Sigmoid colon (tissue), 6 donors: ENCODE measurements at regions not wholly inside any gene's neighbourhood (a gene's known extent, or its start where the extent isn't known, plus 50 kb on each side); places are given as distances from the start of the nearest gene placed in this dataset.

ENCODE experiments used
- DNase-seq: peaks from one replicate; pipeline ENCODE4 v3.0.0-alpha.2; 2019
- H3K27ac ChIP-seq, 4 donors: fragments of 200-600 bp; sonication (generic); one replicate each; pipeline ENCODE4 v1.5.1; 2016 to 2019; ENCODE audit warnings: mild to moderate bottlenecking in 1 of 4
- H3K27me3 ChIP-seq, 3 donors: fragments of 200-600 bp; sonication (generic); one replicate each; pipeline ENCODE4 v1.5.1; 2019; ENCODE audit warnings: mild to moderate bottlenecking in 1 of 3
- H3K36me3 ChIP-seq, 4 donors: fragments of 200-600 bp; sonication (generic); one replicate each; pipeline ENCODE4 v1.5.1; 2016 to 2019
- H3K4me1 ChIP-seq, 4 donors: fragments of 200-600 bp; sonication (generic); one replicate each; pipeline ENCODE4 v1.5.1; 2017 to 2019
- H3K4me3 ChIP-seq, 4 donors: fragments of 200-600 bp; sonication (generic); one replicate each; pipeline ENCODE4 v1.5.1; 2017 to 2019; ENCODE audit warnings: mild to moderate bottlenecking in 2 of 4, moderate library complexity in 1 of 4
- H3K9me3 ChIP-seq, 4 donors: fragments of 200-600 bp in 3 of 4; sonication (generic) in 3 of 4; one replicate each; pipeline versions ENCODE4 v1.5.1 to v1.6.1; 2013 to 2019
- EP300 ChIP-seq, 4 donors: sonication (generic); formaldehyde crosslinking; IDR thresholded peaks; one replicate each; pipeline ENCODE4 v1.6.1; 2017; ENCODE audit warnings: antibody characterized with exemption in 4 of 4
- POLR2A ChIP-seq, 2 donors: fragments of 450-650 bp; IDR thresholded peaks; one replicate each; pipeline ENCODE4 v1.6.1; 2016; ENCODE audit warnings: antibody characterized with exemption in 2 of 2, mild to moderate bottlenecking in 2 of 2, moderate library complexity in 2 of 2
- POLR2AphosphoS5 ChIP-seq, 4 donors: sonication (generic); formaldehyde crosslinking; IDR thresholded peaks; one replicate each; pipeline ENCODE4 v1.6.1; 2017; ENCODE audit warnings: antibody characterized with exemption in 4 of 4
- WGBS, 2 donors: extraction: QIAGEN DNeasy Blood & Tissue Kit; methylation state at CpG; one replicate each; pipeline ENCODE4 v1.1.7; 2013; 5-methylcytosine and 5-hydroxymethylcytosine counted together
- intact Hi-C: fragments of 100-400 bp; cut with DNase I; formaldehyde crosslinking; loops from one replicate; pipeline ENCODE4 v1.15.1; 2023
- TF ChIP-seq, protein P1 (sequence below), 4 experiments: fragments of 450-650 bp in 3 of 4; fragments of 200-600 bp in 1 of 4; IDR thresholded peaks; one replicate each; pipeline ENCODE4 v1.5.1; 2016 to 2019; ENCODE audit warnings: antibody characterized with exemption in 4 of 4, mild to moderate bottlenecking in 3 of 4, moderate library complexity in 2 of 4
- donor health status: healthy with polysubstance abuse.
- donor health status: healthy.

DNA sequence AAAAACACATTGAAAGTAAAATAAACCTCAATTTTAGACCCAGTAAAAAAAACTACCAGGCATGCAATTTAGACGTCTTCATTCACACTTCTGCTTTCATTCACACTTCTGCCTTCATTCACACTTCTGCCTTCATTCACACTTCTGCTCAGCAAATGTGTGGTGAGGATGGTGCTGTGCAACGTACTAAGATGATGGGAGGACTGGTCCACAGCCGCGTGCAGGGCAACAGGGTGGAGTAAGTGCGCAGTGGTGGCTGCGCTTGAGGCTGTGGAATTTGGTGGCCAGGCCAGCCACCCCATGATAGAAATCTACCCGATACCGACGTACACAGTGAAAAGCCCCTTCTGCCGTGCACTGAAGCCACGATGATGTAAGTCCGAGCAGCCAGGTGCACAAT, 114.3 kb upstream of the CD93 start:
- no peak overlapping the region for H3K4me3 ChIP-seq
- DNase-seq: no peak
- H3K27ac ChIP-seq: no peak overlapping the region
- no peaks in the 10 kb centered on the region for H3K27me3 ChIP-seq
- no peaks in the 10 kb centered on the region for H3K36me3 ChIP-seq
- no peaks in the 10 kb centered on the region for H3K9me3 ChIP-seq
- peaks cover 0 to 29% (median 25%) of the 10 kb centered on the region in 4 donors for H3K4me1 ChIP-seq
- TF ChIP-seq POLR2A (IDR thresholded peaks at IDR 0.05) (no peak), EP300 (IDR thresholded peaks at IDR 0.05) (no peak), POLR2AphosphoS5 (IDR thresholded peaks at IDR 0.05) (no peak)
- TF ChIP-seq, protein P1, sequence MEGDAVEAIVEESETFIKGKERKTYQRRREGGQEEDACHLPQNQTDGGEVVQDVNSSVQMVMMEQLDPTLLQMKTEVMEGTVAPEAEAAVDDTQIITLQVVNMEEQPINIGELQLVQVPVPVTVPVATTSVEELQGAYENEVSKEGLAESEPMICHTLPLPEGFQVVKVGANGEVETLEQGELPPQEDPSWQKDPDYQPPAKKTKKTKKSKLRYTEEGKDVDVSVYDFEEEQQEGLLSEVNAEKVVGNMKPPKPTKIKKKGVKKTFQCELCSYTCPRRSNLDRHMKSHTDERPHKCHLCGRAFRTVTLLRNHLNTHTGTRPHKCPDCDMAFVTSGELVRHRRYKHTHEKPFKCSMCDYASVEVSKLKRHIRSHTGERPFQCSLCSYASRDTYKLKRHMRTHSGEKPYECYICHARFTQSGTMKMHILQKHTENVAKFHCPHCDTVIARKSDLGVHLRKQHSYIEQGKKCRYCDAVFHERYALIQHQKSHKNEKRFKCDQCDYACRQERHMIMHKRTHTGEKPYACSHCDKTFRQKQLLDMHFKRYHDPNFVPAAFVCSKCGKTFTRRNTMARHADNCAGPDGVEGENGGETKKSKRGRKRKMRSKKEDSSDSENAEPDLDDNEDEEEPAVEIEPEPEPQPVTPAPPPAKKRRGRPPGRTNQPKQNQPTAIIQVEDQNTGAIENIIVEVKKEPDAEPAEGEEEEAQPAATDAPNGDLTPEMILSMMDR (IDR thresholded peaks at IDR 0.05): no peak
- WGBS, 2 donors: 81 to 86% methylated on average over 12 of the region's 12 CpGs
- intact Hi-C loops: loop anchor here (10.0 kb wide), 1 partner anchor 154 kb away; the partner anchor contains the start of gene NXT1

DNA sequence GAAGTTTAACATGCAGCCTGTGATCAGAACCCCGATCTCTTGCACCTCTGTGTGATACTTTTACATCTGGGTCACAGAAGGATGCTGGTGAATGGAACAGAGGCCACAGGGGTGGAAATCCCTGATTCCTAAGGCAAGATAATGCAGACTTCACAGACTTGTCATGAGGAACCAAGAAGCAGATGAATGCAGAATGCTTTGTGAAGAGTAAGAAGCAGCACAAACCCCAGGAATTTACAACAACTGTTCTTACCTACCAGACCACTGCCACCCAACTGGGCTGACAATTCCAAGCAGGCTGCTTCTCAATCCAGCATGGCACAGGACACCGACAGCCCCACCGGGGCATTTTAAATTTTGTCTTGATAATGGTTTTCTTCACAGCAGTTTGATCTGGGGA, 113.2 kb upstream of the CD93 start:
- intact Hi-C loops: no loop called here
- 87 to 93% methylated on average over 3 of the region's 3 CpGs for WGBS, 2 donors

DNA sequence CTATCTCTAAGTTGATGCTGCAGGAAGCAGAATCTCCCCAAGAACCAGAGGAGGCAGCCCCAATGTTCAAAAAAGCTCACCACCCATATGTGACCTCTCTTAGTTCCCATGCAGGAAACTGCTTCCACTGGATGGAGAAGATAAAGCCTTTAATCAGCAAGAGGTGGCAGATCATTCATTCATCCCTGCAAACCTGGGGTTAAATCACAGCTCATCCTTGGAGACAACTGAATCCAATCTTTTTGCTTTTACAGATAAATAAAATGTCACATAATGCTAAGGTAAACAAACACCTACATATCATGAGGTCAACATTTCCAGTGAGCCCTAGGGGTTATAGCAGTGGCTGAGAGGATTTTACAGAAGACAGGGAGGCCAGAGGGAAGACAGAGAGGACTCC, 112.7 kb upstream of the CD93 start:
- intact Hi-C loops: no loop called here
- no peaks in the 10 kb centered on the region for H3K36me3 ChIP-seq
- no peak overlapping the region for H3K27ac ChIP-seq
- H3K27me3 ChIP-seq: no peaks in the 10 kb centered on the region
- no peaks in the 10 kb centered on the region for H3K9me3 ChIP-seq
- DNase-seq: no peak
- H3K4me1 ChIP-seq: peaks cover 0 to 14% (median 12%) of the 10 kb centered on the region in 4 donors
- H3K4me3 ChIP-seq: no peak overlapping the region
- TF ChIP-seq POLR2A (IDR thresholded peaks at IDR 0.05) (no peak), EP300 (IDR thresholded peaks at IDR 0.05) (no peak), POLR2AphosphoS5 (IDR thresholded peaks at IDR 0.05) (no peak)
- TF ChIP-seq, protein P1 (IDR thresholded peaks at IDR 0.05): no peak

More for the DNA sequence above, 113.2 kb upstream of the CD93 start:
- H3K27ac ChIP-seq: no peak overlapping the region
- H3K4me3 ChIP-seq: no peak overlapping the region
- H3K27me3 ChIP-seq: no peaks in the 10 kb centered on the region
- peaks cover 0 to 18% (median 14%) of the 10 kb centered on the region in 4 donors for H3K4me1 ChIP-seq
- H3K9me3 ChIP-seq: no peaks in the 10 kb centered on the region
- no peaks in the 10 kb centered on the region for H3K36me3 ChIP-seq
- TF ChIP-seq EP300 (IDR thresholded peaks at IDR 0.05): no peak
- no peak for TF ChIP-seq POLR2A (IDR thresholded peaks at IDR 0.05)
- no peak for TF ChIP-seq POLR2AphosphoS5 (IDR thresholded peaks at IDR 0.05)
- TF ChIP-seq, protein P1 (IDR thresholded peaks at IDR 0.05): no peak
- DNase-seq: no peak

DNA sequence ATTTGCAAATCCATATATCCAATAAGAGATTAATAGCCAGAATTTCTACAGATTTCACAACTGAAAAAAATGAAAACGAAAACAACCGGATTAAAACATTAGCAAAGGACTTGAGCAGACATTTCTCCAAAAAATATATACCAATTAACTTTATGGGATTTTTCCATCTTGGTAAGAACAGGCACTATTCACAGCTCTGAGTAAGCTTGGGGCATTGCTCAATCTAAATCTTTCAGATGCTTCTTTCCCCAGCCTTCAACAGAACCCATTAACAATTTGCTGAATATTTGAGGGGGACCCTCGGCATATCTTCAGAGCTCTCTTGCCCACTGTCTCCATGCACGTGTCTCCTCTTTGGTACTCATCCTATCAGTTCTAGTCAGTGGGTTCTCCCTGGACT, 111.7 kb upstream of the CD93 start:
- no peaks in the 10 kb centered on the region for H3K27me3 ChIP-seq
- H3K36me3 ChIP-seq: no peaks in the 10 kb centered on the region
- no peak overlapping the region for H3K4me3 ChIP-seq
- no peak for DNase-seq
- TF ChIP-seq, protein P1 (IDR thresholded peaks at IDR 0.05): no peak
- no peak for TF ChIP-seq POLR2A (IDR thresholded peaks at IDR 0.05)
- no peak for TF ChIP-seq POLR2AphosphoS5 (IDR thresholded peaks at IDR 0.05)
- no peak for TF ChIP-seq EP300 (IDR thresholded peaks at IDR 0.05)
- intact Hi-C loops: no loop called here
- H3K9me3 ChIP-seq: no peaks in the 10 kb centered on the region
- H3K4me1 ChIP-seq: peaks cover 0 to 4% (median 4%) of the 10 kb centered on the region in 4 donors
- 75 to 85% methylated on average over 4 of the region's 4 CpGs for WGBS, 2 donors
- H3K27ac ChIP-seq: no peak overlapping the region

DNA sequence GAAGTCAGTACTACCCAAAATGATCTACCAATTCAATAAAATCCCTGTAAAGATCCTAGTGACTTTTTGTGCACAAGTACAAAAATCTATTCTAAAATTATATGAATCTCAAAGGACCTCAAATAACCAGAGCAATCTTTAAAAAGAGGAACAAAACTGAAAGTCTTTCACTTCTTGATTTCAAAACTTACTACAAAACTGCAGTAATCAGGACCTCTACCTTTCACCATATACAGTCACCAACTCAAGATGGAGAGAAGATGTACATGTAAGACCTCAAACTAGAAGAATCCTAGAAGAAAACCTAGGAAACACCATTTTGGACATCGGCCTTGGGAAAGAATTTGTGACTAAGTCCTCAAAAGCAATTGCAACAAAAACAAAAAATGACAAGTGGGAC, 109.5 kb upstream of the CD93 start:
- H3K9me3 ChIP-seq: no peaks in the 10 kb centered on the region
- H3K27me3 ChIP-seq: no peaks in the 10 kb centered on the region
- TF ChIP-seq, protein P1 (IDR thresholded peaks at IDR 0.05): no peak
- no peak for TF ChIP-seq POLR2A (IDR thresholded peaks at IDR 0.05)
- no peak for TF ChIP-seq EP300 (IDR thresholded peaks at IDR 0.05)
- no peak for TF ChIP-seq POLR2AphosphoS5 (IDR thresholded peaks at IDR 0.05)
- H3K4me1 ChIP-seq: no peaks in the 10 kb centered on the region
- WGBS, 2 donors: 92 to 94% methylated on average over 1 of the region's 1 CpG
- H3K4me3 ChIP-seq: no peak overlapping the region
- DNase-seq: no peak
- H3K27ac ChIP-seq: no peak overlapping the region
- intact Hi-C loops: no loop called here
- H3K36me3 ChIP-seq: no peaks in the 10 kb centered on the region
